ENCODE measurements at regions not wholly inside any gene's neighbourhood (a gene's known extent, or its start where the extent isn't known, plus 50 kb on each side); places are given as distances from the start of the nearest gene placed in this dataset.

DNA sequence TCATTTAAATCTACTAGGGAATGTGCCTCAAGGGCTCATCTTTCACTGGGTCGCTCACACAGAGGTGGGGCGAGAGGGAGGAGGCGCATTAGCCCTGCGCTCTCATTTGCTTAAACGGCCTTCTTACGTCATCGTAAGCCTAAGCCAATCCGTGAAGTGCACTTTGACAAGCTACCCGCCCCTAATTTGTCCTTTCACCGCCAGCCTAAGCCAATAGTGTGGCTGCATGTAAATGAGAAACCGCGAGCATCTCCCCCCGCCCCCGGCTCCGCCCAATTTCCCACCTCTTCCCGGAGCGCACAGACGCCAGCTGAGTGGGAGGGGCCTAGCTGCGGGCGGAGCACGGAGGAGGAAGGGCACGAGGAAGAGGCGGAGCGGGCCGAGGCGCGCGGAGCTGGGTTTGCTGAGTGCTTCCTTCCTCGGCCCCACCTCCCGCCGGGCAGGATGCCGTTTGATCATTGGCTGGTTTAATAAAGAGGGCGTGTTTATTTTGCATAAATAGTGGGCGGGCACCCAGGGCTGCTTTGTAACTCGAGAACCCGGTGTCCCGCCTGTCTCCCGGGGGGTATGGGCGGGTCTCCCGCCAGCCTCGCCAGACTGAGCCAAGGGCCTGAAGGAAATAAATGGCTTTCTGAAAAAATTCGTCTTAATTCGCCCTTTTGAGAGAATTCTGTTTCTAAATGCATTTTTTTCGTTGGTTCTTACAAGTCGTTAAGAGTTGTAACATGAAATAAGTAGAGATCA is 289.6 kb upstream of the NFE2L3 start:
- H3K4me1 Mint-ChIP-seq, result peaks cover 15% of the 10 kb centered on the region
- H3K27me3 Mint-ChIP-seq, result peaks cover 66% of the 10 kb centered on the region
- H3K27ac Mint-ChIP-seq, result peak overlapping the region; percentile 81
- H3K9me3 Mint-ChIP-seq, result peaks cover 13% of the 10 kb centered on the region
- H3K36me3 Mint-ChIP-seq, result peaks cover 7% of the 10 kb centered on the region
- H3K4me3 Mint-ChIP-seq, result peak overlapping the region; percentile 60

DNA sequence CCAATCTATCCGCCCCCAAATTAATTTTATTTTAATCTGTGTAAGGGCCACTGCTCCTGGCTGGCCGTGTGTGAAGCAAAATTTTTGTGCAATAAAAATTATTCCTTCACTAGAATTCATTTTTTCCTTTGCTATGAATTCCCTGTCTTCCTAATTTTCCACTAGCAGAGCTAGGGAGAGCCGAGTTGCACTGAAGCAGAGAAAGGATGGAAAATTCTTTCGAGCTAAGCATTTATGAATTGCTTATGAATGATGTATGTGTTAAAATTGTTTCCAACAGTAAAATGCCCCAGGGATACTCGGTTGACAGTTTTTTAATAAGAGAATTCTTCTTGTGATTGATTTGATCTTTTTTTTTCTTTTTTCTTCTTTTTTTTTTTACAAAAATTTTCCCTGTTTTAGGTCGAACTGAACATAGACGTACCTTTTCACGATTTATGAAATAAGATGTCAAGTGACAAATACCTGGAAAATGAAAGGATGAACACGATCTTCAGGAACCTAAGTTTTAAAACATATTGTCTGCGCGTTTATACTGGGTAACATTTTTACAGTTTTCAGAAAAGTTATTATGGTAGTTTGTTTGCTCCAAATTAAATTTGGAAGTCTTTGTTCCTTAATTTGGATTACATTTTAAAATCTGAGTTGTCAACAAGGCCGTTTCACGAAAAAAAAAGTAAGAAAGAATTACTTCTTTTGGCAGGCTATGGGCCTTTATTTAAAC is 288.8 kb upstream of the NFE2L3 start:
- Mint-ChIP-seq H3K36me3 (peaks cover 7% of the 10 kb centered on the region), H3K27ac (peak overlapping the region; percentile 74), H3K4me1 (peaks cover 15% of the 10 kb centered on the region), H3K4me3 (no peak overlapping the region), H3K9me3 (peaks cover 13% of the 10 kb centered on the region), H3K27me3 (peaks cover 72% of the 10 kb centered on the region)

DNA sequence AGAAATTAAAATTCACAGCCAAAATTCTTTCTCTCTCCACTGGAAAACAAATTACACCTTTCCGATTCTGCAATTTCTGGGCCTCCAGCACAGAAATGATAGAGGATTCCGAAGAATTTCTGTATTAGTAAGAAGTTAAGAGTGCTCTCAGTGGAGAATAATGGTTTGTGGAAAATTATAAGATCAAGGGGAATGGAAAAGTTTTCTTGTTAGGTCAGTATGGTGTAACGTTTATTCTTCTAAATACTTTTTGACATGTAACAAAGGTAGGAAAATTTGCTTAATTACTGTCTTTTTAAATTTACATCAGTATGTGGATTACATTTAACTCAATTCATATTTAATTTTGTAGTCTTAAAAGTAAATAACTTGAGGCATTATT is 288.3 kb upstream of the NFE2L3 start:
- Mint-ChIP-seq H3K27me3 (peaks cover 74% of the 10 kb centered on the region), H3K9me3 (peaks cover 13% of the 10 kb centered on the region), H3K4me1 (peaks cover 15% of the 10 kb centered on the region), H3K27ac (peak overlapping the region; percentile 89), H3K4me3 (no peak overlapping the region), H3K36me3 (peaks cover 7% of the 10 kb centered on the region)

DNA sequence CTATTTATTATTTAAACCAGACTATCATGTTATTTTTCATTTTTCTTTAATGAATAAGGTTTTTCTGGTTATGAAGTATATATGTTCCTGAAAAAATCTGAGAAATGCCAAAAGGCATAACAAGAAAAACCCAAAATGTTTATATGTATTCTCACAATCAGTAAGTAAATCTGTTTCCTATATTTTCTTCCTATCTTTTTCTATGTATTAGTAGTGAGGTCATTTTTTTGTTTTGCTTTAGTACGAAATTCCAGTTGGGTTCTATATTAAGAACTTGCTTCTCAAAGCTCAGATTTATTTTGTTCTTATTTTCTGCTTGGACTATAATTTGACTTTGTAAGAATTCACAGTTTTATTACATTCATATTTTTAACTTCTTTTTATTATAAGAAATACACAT is 287.5 kb upstream of the NFE2L3 start:
- H3K27ac Mint-ChIP-seq, result no peak overlapping the region
- peaks cover 73% of the 10 kb centered on the region for H3K27me3 Mint-ChIP-seq
- H3K36me3 Mint-ChIP-seq, result peaks cover 7% of the 10 kb centered on the region
- no peak overlapping the region for H3K4me3 Mint-ChIP-seq
- peaks cover 13% of the 10 kb centered on the region for H3K9me3 Mint-ChIP-seq
- peaks cover 15% of the 10 kb centered on the region for H3K4me1 Mint-ChIP-seq

DNA sequence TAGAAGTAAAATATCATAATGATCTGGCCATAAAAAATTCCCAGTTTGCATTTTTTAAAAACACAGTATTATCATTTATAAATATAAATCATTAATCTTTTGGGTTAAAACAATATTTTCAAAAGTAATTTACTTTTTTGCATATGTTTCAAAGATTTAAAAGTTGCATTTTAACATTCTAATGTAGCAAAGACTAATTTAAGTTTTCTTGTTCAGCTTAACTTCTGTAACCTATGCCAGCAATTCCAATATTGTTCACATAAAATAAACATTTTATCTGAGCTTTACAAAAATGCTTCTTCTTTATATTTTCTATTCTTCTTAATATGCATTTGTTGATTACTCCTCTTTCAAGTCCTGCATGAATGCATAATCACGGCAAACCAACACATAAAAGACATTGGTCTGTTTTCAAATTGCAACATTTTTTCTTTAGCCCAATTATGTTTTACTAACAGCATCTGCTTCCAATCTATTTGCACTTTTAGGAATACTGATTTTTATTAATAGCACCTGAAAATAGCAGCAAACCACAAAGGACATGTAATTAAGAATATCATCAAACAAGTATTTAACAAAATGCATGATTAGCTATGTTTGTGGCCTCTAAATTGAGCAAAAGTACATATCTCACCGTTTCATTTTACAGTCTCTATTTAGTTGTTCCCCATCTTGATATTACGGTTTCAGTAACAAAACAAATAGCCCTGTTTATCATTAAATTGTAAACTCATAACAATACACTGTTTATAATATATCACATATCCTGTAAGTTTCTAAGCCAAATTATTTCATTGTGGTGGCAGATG is 286.9 kb upstream of the NFE2L3 start:
- H3K4me3 Mint-ChIP-seq, result peak overlapping the region; percentile 11
- peaks cover 6% of the 10 kb centered on the region for H3K36me3 Mint-ChIP-seq
- peaks cover 9% of the 10 kb centered on the region for H3K9me3 Mint-ChIP-seq
- peaks cover 15% of the 10 kb centered on the region for H3K4me1 Mint-ChIP-seq
- peaks cover 71% of the 10 kb centered on the region for H3K27me3 Mint-ChIP-seq
- H3K27ac Mint-ChIP-seq, result peak overlapping the region; percentile 72

DNA sequence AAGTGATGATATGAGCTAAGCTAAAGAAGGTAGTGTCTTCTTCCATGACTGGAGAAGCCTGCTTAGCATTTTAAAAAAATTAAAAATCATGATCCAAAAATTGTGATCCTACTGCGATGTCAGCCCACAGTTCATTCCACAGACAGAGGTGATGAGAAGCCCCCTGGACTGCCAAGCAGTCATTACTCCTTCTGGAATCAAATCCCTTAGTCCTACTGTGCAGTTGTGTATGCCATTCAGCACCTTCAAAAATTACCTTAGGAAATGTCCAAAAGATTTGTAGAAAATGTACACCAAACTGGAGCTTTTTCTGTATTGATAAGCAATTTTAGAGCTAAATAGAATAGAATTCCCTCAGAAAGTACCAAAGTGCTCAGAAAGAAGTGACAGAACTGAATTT is 283.5 kb upstream of the NFE2L3 start:
- Mint-ChIP-seq H3K27me3 (peaks cover 47% of the 10 kb centered on the region), H3K9me3 (no peaks in the 10 kb centered on the region), H3K36me3 (no peaks in the 10 kb centered on the region), H3K27ac (no peak overlapping the region), H3K4me3 (no peak overlapping the region), H3K4me1 (no peaks in the 10 kb centered on the region)

DNA sequence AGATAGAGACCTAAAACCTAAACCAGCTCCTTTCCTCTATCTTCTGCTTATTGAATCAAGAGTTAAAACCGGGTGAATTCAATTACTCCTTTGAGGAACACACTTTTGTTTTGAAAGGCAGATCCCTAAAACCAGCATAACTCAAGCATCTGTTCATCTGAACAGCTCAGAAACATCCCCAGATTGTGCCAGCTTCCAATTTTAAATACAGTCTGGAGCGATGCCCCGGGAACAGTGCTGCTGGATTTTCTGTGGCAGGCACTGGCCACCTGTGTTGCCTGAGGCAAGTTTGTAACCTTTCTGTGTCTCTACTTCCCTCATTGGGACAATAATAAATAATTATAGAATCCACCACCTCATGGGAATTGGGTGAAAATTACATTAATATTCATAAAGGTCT is 281.4 kb upstream of the NFE2L3 start:
- no peaks in the 10 kb centered on the region for H3K36me3 Mint-ChIP-seq
- no peak overlapping the region for H3K27ac Mint-ChIP-seq
- no peak overlapping the region for H3K4me3 Mint-ChIP-seq
- peaks cover 42% of the 10 kb centered on the region for H3K27me3 Mint-ChIP-seq
- no peaks in the 10 kb centered on the region for H3K4me1 Mint-ChIP-seq
- H3K9me3 Mint-ChIP-seq, result no peaks in the 10 kb centered on the region

DNA sequence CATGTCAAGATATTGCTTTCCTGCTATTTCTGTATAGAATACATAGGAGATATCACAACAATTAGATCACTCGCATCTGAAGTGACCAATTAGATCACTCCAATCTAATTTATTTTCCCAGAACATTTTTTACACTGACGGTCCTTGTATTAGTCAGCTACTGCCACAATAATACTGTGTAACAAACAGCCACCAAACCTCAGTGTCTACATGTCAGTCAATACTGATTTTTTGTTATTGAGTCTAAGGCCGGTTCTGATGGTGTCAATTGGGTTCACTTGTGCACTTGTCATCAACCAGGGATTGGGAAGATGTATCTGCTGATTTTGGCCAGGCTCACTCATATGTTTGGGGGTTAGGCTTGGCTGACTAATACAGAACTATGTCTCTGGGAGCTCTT is 275.9 kb upstream of the NFE2L3 start:
- peaks cover 27% of the 10 kb centered on the region for H3K27me3 Mint-ChIP-seq
- no peaks in the 10 kb centered on the region for H3K36me3 Mint-ChIP-seq
- no peaks in the 10 kb centered on the region for H3K9me3 Mint-ChIP-seq
- no peak overlapping the region for H3K27ac Mint-ChIP-seq
- no peaks in the 10 kb centered on the region for H3K4me1 Mint-ChIP-seq
- no peak overlapping the region for H3K4me3 Mint-ChIP-seq

DNA sequence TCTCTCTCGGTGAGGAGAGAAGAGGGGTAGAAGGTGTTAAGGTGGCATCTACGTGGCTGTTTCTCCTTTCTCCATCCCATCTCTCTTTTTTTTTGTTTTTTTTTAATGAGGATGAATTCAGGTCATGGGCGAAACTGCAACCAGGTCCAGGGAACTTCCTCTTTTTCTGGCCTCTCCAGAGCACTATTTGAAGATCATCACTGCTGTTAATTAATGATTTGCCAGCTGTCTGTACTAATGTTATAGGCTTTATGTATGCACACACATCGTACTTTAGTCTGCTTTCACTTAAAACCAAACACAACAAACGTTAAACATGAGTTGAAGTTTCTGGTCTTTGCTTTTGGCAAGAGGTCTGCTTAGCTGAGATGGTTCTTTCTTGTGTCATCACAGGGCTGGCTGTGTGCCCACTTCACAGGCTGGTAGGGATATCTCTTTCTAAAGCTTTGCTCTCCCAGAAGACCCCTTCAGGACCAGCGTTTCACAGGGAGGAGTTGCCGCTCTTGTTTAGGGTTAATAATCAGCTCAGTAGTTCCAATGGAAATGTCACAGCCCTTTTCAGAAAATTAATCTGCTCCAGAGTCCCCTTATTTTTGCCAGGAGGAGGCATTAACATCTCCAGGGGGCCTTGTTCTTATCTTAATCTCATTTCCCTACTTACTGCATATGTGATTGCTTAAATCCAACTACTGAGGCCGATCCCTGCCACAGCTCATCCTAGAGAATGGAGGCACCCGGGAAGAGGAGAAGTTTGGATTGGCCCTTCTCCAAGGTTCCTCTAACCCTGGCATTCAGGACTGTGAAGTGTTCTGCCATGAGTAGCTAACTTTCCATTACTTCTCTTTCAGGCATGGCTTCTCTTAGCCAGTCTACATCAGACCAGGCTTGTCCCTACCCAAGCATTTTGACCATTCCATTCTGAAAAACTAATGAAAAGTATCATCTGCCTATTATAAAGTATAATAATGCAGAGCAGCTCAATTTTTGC is 273.9 kb upstream of the NFE2L3 start:
- Mint-ChIP-seq H3K4me1 (no peaks in the 10 kb centered on the region), H3K27me3 (peaks cover 30% of the 10 kb centered on the region), H3K4me3 (no peak overlapping the region), H3K9me3 (no peaks in the 10 kb centered on the region), H3K27ac (no peak overlapping the region), H3K36me3 (no peaks in the 10 kb centered on the region)

DNA sequence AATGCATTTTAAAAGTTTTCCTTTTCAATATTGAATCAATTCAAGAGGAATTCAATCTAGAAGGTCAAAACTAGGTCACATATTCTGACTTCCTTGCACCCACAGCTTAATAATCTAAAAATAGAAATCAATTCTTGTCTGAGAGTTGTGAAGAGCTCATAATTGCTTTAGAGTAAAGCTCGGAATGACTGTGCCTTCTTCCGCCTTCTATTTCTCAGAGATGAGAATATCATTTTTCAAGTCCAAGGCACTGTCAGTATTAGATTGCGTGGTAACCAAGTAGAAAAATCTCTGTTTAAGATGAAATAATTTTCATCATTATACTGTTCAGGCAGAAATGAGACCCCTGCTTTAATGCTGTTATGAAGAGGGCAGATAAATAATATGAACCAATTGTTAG is 272.2 kb upstream of the NFE2L3 start:
- no peak overlapping the region for H3K27ac Mint-ChIP-seq
- H3K9me3 Mint-ChIP-seq, result no peaks in the 10 kb centered on the region
- no peak overlapping the region for H3K4me3 Mint-ChIP-seq
- H3K36me3 Mint-ChIP-seq, result no peaks in the 10 kb centered on the region
- peaks cover 30% of the 10 kb centered on the region for H3K27me3 Mint-ChIP-seq
- no peaks in the 10 kb centered on the region for H3K4me1 Mint-ChIP-seq

DNA sequence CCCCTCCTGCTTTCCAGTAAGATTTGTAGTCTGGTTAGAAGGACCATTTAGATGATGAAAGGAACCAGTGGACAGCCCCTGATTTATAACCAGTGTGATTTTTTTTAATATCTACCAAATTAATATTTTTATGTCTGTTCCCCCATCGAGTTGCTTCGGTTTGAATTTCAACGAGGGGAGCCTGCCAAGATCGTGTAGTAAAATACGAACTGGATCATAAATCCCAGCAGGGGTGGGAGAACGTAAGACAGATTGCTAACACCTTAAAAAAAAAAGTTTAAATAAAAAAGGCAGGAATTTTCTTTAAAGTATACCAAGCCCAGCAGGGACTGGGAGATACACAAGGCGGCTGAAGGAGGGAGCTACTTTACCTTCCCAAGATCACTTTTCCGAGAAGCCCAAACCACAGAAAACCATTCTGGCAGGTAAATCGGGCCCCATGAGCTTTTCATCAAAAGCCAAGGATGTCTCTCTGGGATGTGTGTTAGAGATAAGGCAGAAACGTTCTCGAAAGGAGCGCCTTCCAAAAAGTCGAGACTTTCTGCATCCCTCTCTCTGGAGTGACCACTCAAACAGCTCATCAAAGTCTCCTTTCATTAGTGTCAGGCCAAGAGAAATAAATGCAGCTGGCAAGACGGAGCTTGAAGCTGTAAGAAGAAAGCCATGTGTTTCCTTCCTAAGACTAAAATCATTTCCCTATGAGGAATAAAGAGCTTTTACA is 270.5 kb upstream of the NFE2L3 start:
- Mint-ChIP-seq H3K4me1 (no peaks in the 10 kb centered on the region), H3K27ac (no peak overlapping the region), H3K36me3 (no peaks in the 10 kb centered on the region), H3K27me3 (peaks cover 23% of the 10 kb centered on the region), H3K9me3 (no peaks in the 10 kb centered on the region), H3K4me3 (no peak overlapping the region)

DNA sequence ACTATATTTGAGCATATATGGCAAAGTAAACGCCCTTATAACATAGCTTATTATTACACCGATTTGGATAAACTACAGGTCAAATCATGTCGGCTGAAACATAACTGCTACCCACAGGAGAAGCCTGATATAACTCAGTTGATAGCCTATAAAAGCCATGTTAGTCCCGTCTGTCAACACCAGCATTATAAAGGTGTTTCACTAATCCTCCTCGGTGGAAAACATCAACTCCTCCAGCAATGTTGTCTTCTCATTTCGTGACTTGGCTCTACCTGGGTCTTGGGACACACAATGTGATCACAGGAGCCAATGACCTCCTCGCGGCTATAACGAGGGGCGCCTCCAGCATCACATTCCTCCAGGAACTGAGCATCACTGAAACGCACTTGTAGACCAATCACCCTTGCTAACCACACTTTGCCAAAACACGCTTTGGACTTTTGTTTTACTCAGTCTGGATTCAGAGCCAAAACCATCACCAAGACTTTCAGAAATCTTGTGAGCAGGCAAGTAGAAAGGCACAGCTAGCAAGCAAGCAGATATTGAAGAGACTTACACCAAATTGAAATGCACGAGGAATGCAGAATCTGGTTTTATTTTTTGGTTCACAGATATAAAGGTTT is 269.7 kb upstream of the NFE2L3 start:
- Mint-ChIP-seq H3K36me3 (no peaks in the 10 kb centered on the region), H3K27me3 (peaks cover 20% of the 10 kb centered on the region), H3K4me1 (no peaks in the 10 kb centered on the region), H3K9me3 (no peaks in the 10 kb centered on the region), H3K27ac (no peak overlapping the region), H3K4me3 (no peak overlapping the region)

DNA sequence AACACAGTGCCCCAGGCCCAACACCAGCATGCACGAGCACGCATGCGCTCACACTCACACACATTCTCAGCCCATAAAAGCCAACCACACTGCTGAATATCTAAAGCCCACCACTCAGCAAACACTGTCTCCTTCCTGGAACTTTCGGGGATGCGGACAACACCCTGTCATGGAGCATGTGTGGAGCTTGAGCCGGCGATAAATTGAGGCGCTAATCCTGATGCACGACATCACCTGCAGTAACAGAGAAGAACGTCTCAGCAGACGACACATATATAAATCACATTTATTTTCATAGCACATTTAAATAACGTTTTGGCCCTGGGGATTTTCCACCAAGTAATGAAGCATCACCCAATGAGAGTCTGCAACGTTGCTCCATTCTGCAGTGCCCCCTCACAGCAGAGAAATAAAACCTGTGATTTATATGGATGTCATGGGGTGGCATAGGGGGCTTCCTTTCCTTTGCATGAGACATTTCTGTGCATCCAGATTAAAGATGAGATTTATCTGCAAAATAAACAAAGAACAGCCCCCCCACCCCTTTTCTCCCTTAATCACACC is 267.7 kb upstream of the NFE2L3 start:
- Mint-ChIP-seq H3K9me3 (no peaks in the 10 kb centered on the region), H3K4me1 (no peaks in the 10 kb centered on the region), H3K27ac (no peak overlapping the region), H3K27me3 (peaks cover 15% of the 10 kb centered on the region), H3K4me3 (no peak overlapping the region), H3K36me3 (no peaks in the 10 kb centered on the region)

DNA sequence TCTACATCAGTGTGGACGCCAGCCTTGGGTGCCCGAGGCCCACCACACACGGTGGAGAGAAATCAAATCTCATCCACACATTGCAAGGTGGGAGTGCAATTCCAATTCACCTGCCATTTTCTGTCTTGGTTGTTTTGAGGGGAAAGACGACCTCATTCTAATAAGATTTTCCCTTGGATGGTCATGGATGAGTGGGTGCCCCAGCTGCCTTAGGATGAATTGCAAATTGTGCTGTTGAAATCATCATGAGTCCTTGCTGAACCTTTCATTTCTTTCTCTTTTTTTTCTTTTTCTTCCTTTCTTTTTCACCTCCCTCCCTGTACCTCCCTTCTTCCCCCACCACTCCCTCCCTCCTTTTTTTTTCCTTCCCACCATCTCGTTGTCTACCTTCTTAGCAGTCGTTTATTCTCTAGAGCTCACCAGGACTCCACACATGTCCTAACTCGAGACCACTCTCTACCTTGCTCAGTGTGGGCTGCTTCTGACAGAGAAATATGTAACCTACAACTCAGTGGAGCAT is 266.9 kb upstream of the NFE2L3 start:
- H3K27me3 Mint-ChIP-seq, result peaks cover 13% of the 10 kb centered on the region
- no peak overlapping the region for H3K27ac Mint-ChIP-seq
- H3K36me3 Mint-ChIP-seq, result no peaks in the 10 kb centered on the region
- H3K9me3 Mint-ChIP-seq, result no peaks in the 10 kb centered on the region
- no peak overlapping the region for H3K4me3 Mint-ChIP-seq
- H3K4me1 Mint-ChIP-seq, result no peaks in the 10 kb centered on the region

All from activated naive CD4-positive, alpha-beta T cell treated with anti-CD3 and anti-CD28 coated beads, Interleukin-2, amount 50 U/mL, for 24 hours (primary cell).